ENCODE measurements at regions not wholly inside any gene's neighbourhood (a gene's known extent, or its start where the extent isn't known, plus 50 kb on each side); places are given as distances from the start of the nearest gene placed in this dataset.
"Not testable (repeated sequence)": the region's sequence is repeated elsewhere in the genome, so short reads cannot be mapped to it uniquely, and the experiment has no call there.

DNA sequence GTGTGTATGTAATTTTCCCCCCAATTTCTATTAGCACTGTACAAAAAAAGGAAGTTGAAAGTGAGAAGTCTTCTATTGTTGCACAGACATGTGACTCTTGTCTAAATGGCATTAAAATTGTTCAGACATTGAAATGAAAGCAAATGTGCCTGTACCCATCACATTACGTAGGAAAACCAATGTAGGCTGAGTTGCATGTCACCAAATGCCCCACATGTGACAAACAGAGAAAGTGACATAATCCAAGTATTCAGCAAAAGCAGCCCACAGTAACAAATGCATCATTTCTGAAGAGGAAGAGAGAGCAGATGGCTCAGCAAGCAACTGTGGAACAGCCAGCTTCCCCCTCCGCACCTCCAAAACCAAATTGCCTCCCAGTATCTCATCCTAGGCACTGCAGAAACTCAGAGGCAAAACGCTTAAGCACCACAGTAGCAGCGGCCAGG lies 161.5 kb upstream of the NR4A3 start:
- TF ChIP-seq, protein P1, sequence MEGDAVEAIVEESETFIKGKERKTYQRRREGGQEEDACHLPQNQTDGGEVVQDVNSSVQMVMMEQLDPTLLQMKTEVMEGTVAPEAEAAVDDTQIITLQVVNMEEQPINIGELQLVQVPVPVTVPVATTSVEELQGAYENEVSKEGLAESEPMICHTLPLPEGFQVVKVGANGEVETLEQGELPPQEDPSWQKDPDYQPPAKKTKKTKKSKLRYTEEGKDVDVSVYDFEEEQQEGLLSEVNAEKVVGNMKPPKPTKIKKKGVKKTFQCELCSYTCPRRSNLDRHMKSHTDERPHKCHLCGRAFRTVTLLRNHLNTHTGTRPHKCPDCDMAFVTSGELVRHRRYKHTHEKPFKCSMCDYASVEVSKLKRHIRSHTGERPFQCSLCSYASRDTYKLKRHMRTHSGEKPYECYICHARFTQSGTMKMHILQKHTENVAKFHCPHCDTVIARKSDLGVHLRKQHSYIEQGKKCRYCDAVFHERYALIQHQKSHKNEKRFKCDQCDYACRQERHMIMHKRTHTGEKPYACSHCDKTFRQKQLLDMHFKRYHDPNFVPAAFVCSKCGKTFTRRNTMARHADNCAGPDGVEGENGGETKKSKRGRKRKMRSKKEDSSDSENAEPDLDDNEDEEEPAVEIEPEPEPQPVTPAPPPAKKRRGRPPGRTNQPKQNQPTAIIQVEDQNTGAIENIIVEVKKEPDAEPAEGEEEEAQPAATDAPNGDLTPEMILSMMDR (conservative IDR thresholded peaks at IDR 0.05; ENCODE audit: low read depth, low read length), result no peak
- Histone ChIP-seq H3K36me3 (ENCODE audit: insufficient read depth) (no peaks in the 10 kb centered on the region; the same call in 1 of the 2 replicates), H3K4me2 (no peak overlapping the region), H3K4me3 (IDR thresholded peaks at IDR 0.05; ENCODE audit: insufficient read depth, low read depth, low read length) (no peak overlapping the region), H3K27ac (no peak overlapping the region), H2AFZ (ENCODE audit: low read depth) (no peak overlapping the region), H3K9ac (no peak overlapping the region), H4K20me1 (ENCODE audit: insufficient read depth) (no peaks in the 10 kb centered on the region), H3K27me3 (ENCODE audit: insufficient read depth, low read depth) (no peaks in the 10 kb centered on the region), H3K4me1 (ENCODE audit: low read depth, poor library complexity, severe bottlenecking) (no peaks in the 10 kb centered on the region), H3K79me2 (ENCODE audit: insufficient read depth, low read depth) (no peaks in the 10 kb centered on the region)

DNA sequence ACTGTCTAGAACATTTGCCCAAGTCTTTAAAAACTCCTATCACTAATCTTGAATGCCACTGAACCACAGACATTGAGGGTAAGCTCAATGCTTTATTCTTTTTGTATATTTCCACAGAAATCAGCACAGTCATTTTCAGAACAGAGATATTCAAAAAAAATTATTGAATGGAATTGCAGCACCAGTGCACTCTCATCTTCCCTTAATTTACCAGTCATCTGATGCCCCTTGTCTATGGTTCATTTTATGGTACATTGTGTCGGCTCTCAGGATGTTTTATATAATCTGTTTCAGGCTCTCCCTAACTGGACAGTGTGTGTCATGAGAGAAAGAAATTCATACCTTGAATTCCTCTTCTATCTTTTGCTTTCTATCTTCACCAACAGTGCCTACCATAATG lies 158.4 kb upstream of the NR4A3 start:
- Histone ChIP-seq H3K9ac (no peak overlapping the region), H3K27me3 (ENCODE audit: insufficient read depth, low read depth) (no peaks in the 10 kb centered on the region), H3K79me2 (ENCODE audit: insufficient read depth, low read depth) (no peaks in the 10 kb centered on the region), H3K4me3 (IDR thresholded peaks at IDR 0.05; ENCODE audit: insufficient read depth, low read depth, low read length) (no peak overlapping the region), H3K4me2 (no peak overlapping the region), H4K20me1 (ENCODE audit: insufficient read depth) (no peaks in the 10 kb centered on the region), H2AFZ (ENCODE audit: low read depth) (no peak overlapping the region), H3K36me3 (ENCODE audit: insufficient read depth) (no peaks in the 10 kb centered on the region), H3K4me1 (ENCODE audit: low read depth, poor library complexity, severe bottlenecking) (peaks cover 15% of the 10 kb centered on the region), H3K27ac (no peak overlapping the region)
- TF ChIP-seq, protein P1 (conservative IDR thresholded peaks at IDR 0.05; ENCODE audit: low read depth, low read length), result no peak

DNA sequence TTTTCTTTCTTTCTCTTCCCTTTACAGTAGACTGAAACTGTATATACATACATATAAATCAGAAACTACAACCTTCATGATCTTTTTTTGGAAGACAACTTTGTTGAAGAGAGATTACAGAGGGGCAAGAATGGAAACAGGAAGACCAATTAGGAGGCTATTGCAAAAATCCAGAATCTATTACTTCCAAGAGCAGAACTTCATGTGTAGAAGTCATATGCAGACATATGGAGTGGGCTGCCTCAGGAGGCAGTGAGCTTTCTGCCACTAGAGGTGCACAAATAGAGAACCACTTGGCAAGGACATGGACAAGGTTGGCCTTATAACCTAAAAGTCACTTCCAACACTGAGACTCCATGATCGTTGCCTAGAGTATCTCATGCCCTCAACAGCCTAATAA lies 157.8 kb upstream of the NR4A3 start:
- Histone ChIP-seq H3K9ac (no peak overlapping the region), H3K4me3 (IDR thresholded peaks at IDR 0.05; ENCODE audit: insufficient read depth, low read depth, low read length) (no peak overlapping the region), H3K27ac (no peak overlapping the region), H4K20me1 (ENCODE audit: insufficient read depth) (no peaks in the 10 kb centered on the region), H3K4me1 (ENCODE audit: low read depth, poor library complexity, severe bottlenecking) (peaks cover 15% of the 10 kb centered on the region), H3K79me2 (ENCODE audit: insufficient read depth, low read depth) (no peaks in the 10 kb centered on the region), H3K4me2 (no peak overlapping the region), H2AFZ (ENCODE audit: low read depth) (no peak overlapping the region), H3K27me3 (ENCODE audit: insufficient read depth, low read depth) (no peaks in the 10 kb centered on the region), H3K36me3 (ENCODE audit: insufficient read depth) (no peaks in the 10 kb centered on the region)
- TF ChIP-seq, protein P1 (conservative IDR thresholded peaks at IDR 0.05; ENCODE audit: low read depth, low read length), result no peak

DNA sequence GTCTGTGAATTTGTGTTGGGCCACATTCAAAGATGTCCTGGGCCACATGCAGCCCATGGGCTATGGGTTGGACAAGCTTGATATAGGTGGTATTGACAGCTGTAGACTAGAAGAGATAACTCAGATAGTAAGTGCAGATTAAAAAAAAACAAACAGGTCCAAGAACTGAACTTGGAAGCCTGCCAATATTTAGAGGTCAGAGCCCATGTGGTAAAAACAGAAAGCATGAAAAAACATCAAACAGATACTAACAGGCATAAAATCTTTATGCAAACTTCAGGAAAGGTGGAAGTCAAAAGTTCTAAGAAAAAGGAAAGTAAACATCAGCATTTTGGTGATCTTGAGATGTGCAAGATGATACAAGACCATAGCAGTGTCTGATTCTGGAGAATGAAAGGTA lies 155.1 kb upstream of the NR4A3 start:
- Histone ChIP-seq H3K36me3 (ENCODE audit: insufficient read depth) (no peaks in the 10 kb centered on the region), H3K4me1 (ENCODE audit: low read depth, poor library complexity, severe bottlenecking) (peaks cover 15% of the 10 kb centered on the region), H3K27ac (no peak overlapping the region), H3K4me3 (IDR thresholded peaks at IDR 0.05; ENCODE audit: insufficient read depth, low read depth, low read length) (no peak overlapping the region), H4K20me1 (ENCODE audit: insufficient read depth) (no peaks in the 10 kb centered on the region), H3K79me2 (ENCODE audit: insufficient read depth, low read depth) (no peaks in the 10 kb centered on the region), H3K9ac (no peak overlapping the region), H2AFZ (ENCODE audit: low read depth) (no peak overlapping the region), H3K27me3 (ENCODE audit: insufficient read depth, low read depth) (no peaks in the 10 kb centered on the region), H3K4me2 (peak overlapping the region; percentile 10; the same call in 1 of the 2 replicates)
- TF ChIP-seq, protein P1 (conservative IDR thresholded peaks at IDR 0.05; ENCODE audit: low read depth, low read length), result no peak

DNA sequence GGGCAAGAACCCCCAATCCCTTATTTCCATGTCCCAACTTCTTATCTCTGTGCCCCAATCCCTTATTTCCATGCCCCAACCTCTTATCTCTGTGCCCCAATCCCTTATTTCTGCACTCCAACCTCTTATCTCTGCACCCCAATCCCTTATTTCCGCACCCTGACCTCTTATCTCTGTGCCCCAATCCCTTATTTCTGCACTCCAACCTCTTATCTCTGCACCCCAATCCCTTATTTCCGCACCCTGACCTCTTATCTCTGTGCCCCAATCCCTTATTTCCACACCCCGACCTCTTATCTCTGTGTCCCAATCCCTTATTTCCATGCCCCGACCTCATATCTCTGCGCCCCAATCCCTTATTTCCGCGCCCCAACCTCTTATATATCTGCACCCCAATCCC lies 150.8 kb upstream of the NR4A3 start:
- H3K4me3 ChIP-seq (IDR thresholded peaks at IDR 0.05; ENCODE audit: insufficient read depth, low read depth, low read length); H3K4me2 ChIP-seq; H4K20me1 ChIP-seq (ENCODE audit: insufficient read depth); H3K27ac ChIP-seq; H3K79me2 ChIP-seq (ENCODE audit: insufficient read depth, low read depth); H2AFZ ChIP-seq (ENCODE audit: low read depth); H3K9ac ChIP-seq; H3K27me3 ChIP-seq (ENCODE audit: insufficient read depth, low read depth); H3K36me3 ChIP-seq (ENCODE audit: insufficient read depth): not testable (repeated sequence)
- peaks cover 15% of the 10 kb centered on the region for H3K4me1 ChIP-seq (ENCODE audit: low read depth, poor library complexity, severe bottlenecking)
